SKM-1 treated with dmso at 0.1 percent for 144 hours (cell line): ENCODE measurements at regions not wholly inside any gene's neighbourhood (a gene's known extent, or its start where the extent isn't known, plus 50 kb on each side); places are given as distances from the start of the nearest gene placed in this dataset.
"Not testable (repeated sequence)": the region's sequence is repeated elsewhere in the genome, so short reads cannot be mapped to it uniquely, and the experiment has no call there.

Experiments
- DNase-seq: peaks from one replicate; lab custom pipeline; 2025; ENCODE audit not compliant: unreplicated experiment; lab: John Stamatoyannopoulos, UW

DNA sequence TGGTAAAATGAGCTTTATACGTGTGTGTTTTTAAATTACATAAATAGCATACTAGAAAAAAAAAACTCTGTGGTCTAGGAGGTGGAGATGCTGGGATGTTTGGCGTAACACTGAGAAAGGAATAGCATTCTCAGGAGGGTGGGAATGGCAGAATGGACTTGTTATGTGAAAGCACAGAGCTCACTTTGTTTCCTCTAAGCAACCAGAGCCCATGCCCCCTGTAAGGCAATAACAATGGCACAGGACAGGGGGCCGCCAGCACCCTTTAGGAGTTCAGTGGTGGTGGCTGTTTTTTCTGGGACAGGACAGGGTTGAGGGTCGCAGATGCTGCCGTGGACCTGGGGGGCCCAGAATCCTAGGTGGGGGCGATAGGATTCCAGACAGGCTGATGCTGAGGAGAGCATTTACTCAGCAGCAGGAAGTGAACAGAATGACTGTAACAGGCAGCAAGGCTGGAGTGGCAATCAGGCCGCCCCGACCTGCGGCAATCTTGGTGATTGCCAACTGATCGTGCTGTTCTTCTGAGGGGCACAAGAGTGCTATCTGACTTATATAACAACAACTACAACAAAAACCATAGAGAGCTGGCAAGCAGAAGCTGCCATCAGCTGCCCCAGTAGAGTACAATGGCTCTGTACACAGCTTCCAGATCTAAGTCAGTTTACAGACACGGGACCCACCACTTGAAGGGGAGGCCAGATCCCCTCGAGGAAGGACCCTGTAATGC, 160.4 kb downstream of the UACA start:
- no peak for DNase-seq

DNA sequence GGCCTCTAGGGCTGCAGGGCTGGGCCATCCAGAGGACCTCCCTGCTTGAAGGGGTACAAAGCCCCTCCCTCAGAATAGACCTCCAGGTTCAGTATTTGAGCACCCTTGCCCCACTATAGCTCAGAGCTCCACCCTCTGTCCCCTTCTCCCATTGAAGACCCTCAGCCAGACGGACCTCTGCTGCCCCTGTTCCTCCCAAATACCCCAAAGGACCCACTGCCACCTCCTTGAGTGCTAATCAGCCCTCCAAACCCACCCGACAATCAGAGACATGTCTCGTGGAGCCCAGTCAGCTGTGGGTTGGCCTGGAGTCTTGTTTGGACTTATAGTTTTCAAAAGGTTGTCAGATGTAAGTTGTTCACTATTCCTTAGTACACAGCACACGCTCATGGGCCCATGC, 161.1 kb downstream of the UACA start:
- DNase-seq, result no peak

DNA sequence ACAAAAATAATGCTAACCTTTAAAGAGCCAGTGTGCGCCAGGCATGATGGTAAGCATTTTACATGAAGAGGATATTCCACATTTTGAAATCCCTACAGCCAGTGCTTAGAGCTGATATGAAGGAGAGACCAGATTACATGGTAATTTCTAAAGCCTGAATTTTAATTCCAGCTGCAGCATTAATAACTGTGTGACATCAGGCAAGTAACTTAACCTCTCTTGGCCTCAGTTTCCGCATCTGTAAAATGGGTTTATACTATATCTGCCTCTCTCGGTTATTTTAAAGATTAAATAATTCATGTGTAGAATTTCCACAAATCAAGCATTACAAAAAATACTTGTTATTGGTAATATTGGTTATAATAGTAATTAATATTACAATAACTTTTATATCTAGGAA, 165.4 kb downstream of the UACA start:
- DNase-seq, result no peak

DNA sequence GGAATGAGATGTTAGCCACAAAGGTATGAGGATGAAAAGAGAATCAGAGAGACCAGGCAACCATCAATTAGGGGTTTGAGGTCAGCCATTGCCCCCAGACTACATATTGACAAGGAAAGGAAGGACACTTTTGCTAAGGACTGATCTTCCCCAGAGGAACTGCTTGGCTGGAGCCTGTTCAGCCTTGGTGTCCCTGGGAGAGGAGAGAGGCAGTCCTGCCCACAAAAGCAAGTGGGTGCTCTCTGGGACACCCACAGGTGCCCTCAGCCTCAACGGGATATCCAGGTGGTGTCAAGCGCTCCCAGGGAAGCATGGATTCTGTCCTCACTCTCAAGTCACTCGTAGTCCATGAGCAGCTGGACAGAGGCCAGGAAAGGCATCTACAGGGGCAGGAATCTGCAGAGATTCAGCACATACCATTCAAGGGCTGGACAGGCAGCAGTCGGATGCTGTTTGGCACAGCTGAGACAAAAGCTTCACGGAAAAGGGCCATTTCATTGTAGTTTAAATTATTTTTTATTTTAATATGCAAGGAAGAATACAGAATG, 166.2 kb downstream of the UACA start:
- DNase-seq, result no peak

DNA sequence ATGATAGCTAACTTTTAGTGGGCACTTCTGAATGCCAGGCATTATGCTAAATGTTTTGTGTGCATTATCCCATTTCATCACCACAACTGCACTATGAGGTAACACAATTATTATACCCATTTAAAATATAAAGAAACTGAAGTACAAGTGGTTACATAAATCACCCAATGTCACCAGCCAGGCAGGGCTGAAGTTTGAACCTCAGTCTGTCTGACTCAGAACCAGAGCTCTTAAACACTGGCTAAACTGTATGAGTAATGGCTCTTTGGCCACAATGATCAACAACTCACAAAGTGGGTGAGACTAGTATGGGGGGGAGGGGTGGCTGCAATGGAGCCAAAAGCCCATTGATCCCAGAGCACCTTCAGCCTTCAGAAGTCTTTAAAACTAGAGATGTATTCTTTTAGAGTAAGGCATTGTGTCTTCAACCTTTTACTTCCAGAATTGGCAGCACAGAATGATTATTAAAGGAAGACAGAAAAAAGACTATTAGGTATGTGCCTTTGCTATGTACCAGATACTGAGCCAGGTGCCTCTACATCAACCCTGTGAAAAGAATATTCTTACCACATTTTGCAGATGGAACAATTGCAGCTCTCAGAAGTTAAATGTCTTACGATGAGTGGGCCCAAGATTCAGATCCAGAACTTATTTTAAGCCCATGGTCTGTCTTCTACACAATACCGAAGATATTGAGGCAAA, 166.9 kb downstream of the UACA start:
- DNase-seq, result no peak

DNA sequence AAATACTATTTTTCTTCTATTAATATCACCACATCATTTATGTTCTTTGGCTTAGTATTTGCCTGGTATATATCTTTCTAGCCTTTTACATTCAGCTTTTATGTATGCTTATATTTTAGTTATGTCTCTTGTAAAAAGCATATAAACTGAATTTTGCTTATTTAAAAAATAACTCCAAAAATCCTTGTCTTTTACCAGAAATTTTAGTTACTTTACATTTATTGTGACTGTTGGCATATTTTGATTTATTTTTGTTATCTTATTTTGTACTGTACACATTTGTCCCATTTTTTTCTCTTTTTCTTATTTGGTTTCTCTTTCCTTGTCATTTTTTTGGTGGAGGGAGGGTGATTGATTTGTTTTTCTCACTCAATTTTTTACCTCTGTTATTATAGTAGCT, 169.6 kb downstream of the UACA start:
- no peak for DNase-seq

DNA sequence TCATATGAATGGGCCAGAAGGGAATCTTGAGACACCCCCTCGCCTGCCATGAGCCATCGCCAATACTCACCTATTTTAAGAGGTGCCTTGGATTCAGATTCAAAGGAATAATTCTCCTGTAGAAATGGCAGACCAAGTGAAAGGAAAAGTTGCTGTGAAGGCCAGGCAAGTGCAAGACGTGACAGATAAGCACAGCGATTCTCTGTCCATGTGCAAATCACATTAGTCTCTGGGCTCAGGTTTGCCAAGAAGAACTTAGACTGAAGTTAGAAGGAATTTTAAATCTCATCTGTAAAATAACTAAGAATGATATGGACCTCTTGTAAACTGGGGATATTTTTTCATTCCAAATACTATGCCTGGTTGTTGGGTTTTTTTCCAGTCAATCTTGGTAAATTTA, 173.6 kb downstream of the UACA start:
- no peak for DNase-seq

DNA sequence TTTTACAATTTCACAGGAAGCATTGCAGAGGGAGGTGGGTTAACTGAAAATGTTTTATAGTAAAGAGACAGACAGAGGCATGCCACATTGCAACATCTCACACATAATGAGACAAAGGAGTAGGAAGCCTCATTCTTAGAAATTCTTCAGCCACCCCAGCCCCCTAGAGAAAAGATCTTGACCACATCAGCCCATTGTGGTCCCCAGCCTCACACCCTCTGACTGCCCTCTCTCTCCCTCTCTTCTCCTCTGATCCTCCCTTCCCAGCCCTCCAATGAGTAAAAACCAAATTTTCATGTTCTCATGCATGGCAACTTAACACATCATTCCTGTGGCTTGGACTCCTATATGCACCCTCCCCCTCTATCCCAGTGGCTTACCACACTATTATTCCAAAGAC, 174.1 kb downstream of the UACA start:
- peak; percentile 14 for DNase-seq

DNA sequence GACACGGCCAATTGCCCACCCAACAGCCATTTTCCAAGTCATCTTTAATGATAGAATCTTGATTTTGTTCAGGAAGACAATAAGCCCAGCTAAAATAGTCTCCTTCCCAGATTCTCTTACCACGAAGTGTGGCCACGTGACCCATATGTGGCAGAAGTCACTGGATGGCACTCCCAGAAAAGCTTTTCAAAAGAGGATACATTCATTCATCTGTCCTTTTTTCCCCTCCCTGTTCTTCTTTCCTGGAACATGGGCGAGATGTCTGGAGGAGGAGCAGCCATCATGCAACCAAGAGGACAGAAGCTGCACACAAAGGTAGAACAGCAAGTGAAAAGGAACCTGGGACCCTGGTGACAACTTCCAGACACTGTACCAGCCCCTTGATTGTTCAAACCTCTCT, 174.7 kb downstream of the UACA start:
- no peak for DNase-seq

DNA sequence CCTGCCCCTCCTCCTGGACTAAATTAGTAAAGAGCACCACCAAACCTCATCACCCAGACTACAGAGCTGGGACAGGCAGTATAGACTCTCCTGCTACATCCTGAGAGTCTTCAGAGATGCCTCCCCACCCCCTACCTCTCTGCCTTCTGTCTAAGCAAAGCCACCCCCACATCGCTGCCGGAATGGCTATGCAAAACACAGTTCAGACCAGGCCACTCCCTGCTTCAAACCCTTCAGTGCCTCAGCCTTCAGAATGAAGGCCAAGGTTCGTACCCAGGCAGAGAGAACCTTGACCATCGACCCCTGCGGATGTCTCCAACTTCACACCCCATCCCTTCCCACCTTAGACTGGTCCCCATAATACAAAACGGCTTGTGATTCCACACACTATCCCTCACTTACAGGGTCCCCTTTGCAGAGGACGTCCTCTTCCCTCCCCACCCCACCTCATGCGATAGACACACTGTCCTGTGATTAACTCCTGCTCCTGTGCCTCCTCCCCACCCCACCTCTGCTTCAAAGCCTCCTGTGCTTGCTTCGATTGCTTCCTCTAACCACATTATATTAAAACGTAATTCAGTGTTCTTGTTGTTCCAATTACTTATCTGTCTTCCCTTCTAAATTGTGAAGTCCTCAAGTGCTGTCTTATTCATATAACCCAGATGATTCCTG, 175.3 kb downstream of the UACA start:
- DNase-seq, result no peak

DNA sequence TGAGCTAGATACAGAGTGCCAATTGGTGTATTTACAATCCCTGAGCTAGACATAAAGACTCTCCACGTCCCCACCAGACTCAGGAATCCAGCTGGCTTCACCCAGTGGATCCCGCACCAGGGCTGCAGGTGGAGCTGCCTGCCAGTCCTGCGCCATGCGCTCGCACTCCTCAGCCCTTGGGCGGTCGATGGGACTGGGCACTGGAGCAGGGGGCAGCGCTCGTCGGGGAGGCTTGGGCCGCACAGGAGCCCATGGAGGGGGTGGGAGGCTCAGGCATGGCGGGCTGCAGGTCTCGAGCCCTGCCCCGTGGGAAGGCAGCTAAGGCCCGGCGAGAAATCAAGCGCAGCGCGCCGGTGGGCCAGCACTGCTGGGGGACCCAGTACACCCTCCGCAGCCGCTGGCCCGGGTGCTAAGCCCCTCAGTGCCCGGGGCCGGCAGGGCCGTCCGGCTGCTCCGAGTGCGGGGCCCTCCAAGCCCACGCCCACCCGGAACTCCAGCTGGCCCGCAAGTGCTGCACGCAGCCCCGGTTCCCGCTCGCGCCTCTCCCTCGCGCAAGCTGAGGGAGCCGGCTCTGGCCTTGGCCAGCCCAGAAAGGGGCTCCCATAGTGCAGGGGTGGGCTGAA, 176.2 kb downstream of the UACA start:
- not testable (repeated sequence) for DNase-seq

DNA sequence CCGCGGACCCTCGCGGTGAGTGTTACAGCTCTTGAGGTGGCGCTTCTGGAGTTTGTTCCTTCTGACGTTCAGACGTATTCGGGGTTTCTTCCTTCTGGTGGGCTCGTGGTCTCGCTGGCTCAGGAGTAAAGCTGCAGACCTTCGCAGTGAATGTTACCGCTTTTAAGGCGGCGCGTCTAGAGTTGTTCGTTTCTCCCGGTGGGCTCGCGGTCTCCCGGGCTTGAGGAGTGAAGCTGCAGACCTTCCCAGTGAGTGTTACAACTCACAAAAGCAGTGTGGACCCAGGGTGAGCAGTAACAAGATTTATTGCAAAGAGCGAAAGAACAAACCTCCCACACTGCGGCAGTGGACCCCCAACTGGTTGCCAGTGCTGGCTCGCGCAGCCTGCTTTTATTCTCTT, 177.1 kb downstream of the UACA start:
- no peak for DNase-seq

DNA sequence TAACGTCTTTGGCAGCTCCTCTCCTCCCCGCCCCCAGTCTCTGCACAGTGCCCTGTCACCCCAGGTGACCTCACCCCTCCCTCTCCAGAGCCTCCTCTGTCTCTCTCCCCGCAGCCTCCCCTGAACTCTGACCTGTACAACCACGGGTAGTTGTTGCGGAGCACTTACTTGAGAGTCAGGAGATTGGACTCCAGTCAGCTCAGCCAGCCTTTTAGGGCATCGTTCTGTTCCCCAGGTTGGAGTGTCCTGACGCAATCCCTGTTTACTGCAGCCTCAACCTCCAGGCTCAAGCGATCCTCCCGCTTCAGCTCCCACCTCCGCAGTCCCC, 177.7 kb downstream of the UACA start:
- DNase-seq, result no peak

DNA sequence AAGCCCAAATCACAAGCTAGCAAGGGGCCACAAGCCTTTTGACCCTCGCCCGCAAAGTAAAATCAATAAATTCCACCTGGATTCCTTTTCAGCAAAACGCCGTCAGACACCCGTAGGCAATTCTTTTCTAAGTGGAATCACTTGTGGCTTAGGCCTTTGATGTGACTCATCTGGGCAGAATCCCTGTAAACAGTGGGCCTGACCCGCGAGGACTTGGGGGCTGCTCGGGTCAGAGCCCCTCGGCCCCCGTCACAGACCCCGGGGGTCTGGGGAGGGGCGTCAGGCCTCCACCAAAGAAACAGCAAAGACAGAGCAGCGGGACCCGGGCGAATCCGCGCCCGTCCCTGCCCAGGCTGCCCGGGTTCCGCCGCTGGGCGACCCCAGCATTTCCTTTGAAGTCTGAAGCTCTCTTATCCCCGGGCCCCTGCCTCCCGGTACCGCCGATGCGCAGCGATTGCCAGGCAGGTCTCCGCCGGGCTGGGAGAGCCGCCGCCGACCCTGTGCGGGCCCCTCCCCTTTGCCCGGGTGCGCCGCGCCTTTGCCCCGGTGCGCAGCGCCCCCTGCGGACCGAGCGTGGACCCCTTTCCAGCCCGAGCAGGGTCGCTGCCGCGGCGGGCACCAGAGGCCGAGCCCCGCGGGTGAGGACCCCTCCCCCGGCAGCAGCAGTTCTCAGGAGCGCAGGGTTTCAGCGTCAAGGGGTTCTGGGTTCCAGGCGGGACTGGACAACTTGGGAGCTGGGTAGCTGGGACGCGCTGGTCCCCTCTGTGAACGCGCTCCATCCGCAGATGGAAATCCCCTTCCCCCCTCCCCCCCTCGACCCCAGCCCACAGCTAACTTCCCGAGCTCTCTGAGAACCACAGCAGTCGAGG, 178.3 kb downstream of the UACA start:
- DNase-seq, result no peak

DNA sequence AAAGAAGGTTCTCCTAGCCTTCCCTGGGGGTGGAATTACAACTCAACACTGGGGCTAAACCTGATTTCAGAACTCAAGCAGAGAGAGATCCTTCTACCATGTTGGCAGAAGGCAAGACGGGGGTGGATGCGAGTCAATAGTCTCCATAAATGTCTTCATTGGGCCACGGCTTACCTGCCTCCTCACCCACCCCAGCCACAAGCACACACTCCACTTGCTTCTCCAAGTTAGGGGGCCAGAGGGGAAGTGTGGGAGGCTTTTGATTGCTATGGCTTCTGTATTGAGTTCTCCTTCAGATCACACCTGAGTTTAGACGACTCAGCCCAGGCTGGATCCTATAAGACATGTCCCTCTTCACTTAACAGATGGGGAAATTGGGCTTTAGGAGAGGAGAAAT, 178.9 kb downstream of the UACA start:
- DNase-seq, result no peak

DNA sequence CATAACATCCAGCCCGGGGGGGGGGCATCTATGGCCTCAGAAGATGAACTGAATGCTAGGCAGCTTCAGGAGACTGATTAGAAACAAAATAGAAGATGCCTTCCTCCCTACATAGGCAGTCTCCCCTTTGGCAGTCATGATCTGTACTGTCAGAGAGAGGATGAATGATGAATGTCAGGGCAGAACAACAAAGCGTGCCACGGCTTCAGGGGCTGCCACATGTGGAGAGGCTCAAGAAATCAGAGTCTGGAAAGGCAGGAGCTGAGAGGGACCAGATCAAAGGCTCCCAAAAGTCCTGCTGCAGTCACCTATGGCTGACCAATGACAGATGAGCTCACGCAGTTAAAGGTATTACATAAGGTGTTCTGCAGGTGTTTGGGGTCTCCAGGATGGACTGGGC, 180.4 kb downstream of the UACA start:
- DNase-seq, result no peak

DNA sequence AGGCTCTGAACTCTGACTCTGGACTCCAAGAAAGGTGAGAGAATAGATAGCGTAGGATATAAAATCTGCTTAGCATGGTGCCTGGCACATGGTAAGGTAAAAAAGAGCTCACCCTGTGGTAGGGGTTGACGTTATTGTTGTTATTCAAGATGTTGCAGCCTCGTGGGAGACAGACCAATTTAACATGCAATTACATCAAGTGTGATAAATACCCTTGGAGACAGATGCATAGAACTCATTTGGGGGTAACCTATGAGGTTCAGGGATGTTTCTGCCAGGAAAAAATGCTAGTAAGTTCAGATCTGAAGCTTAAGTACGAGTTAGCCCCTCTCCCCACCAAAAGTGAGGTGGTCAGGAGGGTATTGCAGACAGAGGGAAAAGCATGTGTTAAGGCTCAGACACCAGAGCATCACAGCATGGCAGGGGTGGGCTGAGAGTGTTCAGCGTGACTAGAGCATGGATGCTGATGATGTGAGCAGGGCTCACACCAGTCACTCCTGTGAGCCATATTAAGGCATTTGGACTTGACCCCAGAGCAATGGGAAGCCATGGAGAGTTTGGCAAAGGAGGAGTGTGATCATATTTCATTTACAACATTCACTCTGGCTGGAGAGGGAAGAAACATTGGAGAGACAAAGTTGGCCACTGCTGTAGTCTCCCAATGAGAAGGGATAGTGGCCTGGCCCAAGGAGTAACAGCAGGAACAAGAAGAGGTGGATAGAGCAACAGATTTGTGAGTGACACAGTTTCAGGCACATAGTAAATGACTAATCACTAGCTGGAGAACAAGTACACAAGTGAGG, 181.0 kb downstream of the UACA start:
- DNase-seq, result no peak

DNA sequence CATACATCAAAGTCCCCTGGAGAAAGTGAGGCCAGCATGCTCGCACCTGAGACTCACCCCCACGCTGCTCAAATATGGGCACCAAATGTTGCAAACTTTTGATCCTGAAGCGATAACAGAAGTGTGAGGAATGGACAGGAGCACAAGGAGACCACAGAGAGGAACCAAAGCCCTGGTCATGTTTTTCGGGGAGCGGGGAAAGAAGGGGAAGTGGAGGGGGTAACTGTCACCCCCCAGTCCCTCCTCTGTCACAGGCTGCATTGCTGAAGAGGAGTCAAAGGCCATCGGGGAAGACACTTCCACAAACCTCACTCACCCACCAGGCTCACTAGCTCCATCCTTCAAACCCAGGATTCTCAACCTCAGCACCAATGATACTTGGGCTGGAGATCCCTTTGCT, 182.4 kb downstream of the UACA start:
- no peak for DNase-seq

DNA sequence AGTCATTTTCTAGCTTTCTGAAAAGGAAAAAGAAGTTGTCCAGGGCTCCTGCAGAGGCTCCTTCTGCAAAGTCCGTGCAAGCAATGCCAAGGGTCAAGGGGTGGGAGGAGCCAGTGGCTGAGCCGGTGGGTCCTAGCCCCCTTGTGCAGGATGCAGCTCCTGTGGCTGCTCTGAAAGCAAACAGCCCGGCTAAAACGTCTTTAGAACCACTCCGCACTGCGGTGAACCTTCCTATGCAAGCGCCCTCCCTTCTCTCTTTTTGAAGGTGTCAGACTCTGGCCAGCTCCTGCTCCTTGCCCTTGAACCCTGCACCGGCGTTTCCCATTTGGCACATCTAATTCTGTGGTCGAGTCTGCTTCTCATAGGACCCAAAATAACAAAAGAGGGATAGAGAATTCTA, 183.1 kb downstream of the UACA start:
- DNase-seq, result no peak

DNA sequence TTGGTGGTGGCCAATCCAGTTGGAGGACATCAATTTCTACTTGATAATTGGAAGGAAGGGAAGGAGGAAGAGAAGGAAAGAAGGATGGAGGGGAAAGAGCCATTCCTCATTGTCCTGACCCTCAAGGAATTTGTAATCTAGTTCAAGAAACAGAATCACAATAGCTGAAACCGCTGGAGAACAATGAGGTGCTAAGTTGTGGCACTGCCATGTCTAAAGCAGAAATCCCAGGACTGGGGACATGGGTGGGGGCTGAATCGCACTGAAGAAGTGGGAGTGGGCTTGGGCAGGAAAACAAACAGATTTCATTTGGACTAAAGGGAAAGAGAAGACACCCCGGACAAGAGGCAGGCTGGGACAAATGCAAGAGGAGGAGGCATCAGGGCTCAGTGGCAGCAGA, 183.6 kb downstream of the UACA start:
- no peak for DNase-seq
